ENCODE measurements at regions not wholly inside any gene's neighbourhood (a gene's known extent, or its start where the extent isn't known, plus 50 kb on each side); places are given as distances from the start of the nearest gene placed in this dataset.

- TF ChIP-seq CSRNP3 (CRISPR knock-in tag; IDR thresholded peaks at IDR 0.05) (no peak), RARB (CRISPR knock-in tag; IDR thresholded peaks at IDR 0.05) (no peak), CREB5 (CRISPR knock-in tag; IDR thresholded peaks at IDR 0.05; ENCODE audit: low read depth) (no peak), PATZ1 (CRISPR knock-in tag; IDR thresholded peaks at IDR 0.05; ENCODE audit: borderline replicate concordance) (no peak), ARNTL (CRISPR knock-in tag; IDR thresholded peaks at IDR 0.05; ENCODE audit: borderline replicate concordance, low read depth) (no peak), ZNF70 (CRISPR knock-in tag; IDR thresholded peaks at IDR 0.05) (no peak)
These were observed 173.5 kb upstream of the IRS2 start for GRCh38 chr13:109959903-109960302.
